HEK293T (cell line): ENCODE measurements at regions not wholly inside any gene's neighbourhood (a gene's known extent, or its start where the extent isn't known, plus 50 kb on each side); places are given as distances from the start of the nearest gene placed in this dataset.

Experiments used
- ARNT ChIP-seq: fragments of 450-650 bp; IDR thresholded peaks from 2 replicates; pipeline ENCODE4 v1.6.1; 2017; ENCODE audit warnings: mild to moderate bottlenecking
- BHLHE40 ChIP-seq: fragments of 450-650 bp; IDR thresholded peaks from 2 replicates; pipeline ENCODE4 v1.6.1; 2016; ENCODE audit warnings: mild to moderate bottlenecking, moderate library complexity, borderline replicate concordance
- ELF4 ChIP-seq: fragments of 450-650 bp; IDR thresholded peaks from 2 replicates; pipeline ENCODE4 v1.6.1; 2017; ENCODE audit warnings: antibody characterized with exemption
- FOXK2 ChIP-seq: fragments of 450-650 bp; IDR thresholded peaks from 2 replicates; pipeline ENCODE4 v1.6.1; 2016; ENCODE audit warnings: mild to moderate bottlenecking
- FOXM1 ChIP-seq: fragments of 450-650 bp; IDR thresholded peaks from 2 replicates; pipeline ENCODE4 v1.6.1; 2017; ENCODE audit warnings: mild to moderate bottlenecking, borderline replicate concordance
- HDGF ChIP-seq: fragments of 450-650 bp; IDR thresholded peaks from 2 replicates; pipeline ENCODE4 v1.6.1; 2017; ENCODE audit warnings: antibody characterized with exemption, borderline replicate concordance
- L3MBTL2 ChIP-seq: fragments of 450-650 bp; conservative IDR thresholded peaks from 2 replicates; pipeline ENCODE4 v1.6.1; 2016; ENCODE audit warnings: mild to moderate bottlenecking
- NFRKB ChIP-seq: fragments of 450-650 bp; IDR thresholded peaks from 2 replicates; pipeline ENCODE4 v1.6.1; 2016; ENCODE audit warnings: mild to moderate bottlenecking, moderate library complexity
- SP1 ChIP-seq: fragments of 450-650 bp; IDR thresholded peaks from 2 replicates; pipeline ENCODE4 v1.6.1; 2017
- SUZ12 ChIP-seq: fragments of 450-650 bp; IDR thresholded peaks from 2 replicates; pipeline ENCODE4 v1.6.1; 2016; ENCODE audit warnings: mild to moderate bottlenecking
- TARDBP ChIP-seq: fragments of 450-650 bp; IDR thresholded peaks from 2 replicates; pipeline ENCODE4 v1.6.1; 2016
- TF ChIP-seq, protein P1 (sequence below): fragments of 450-650 bp; IDR thresholded peaks from 2 replicates; pipeline ENCODE4 v1.6.1; 2016

DNA sequence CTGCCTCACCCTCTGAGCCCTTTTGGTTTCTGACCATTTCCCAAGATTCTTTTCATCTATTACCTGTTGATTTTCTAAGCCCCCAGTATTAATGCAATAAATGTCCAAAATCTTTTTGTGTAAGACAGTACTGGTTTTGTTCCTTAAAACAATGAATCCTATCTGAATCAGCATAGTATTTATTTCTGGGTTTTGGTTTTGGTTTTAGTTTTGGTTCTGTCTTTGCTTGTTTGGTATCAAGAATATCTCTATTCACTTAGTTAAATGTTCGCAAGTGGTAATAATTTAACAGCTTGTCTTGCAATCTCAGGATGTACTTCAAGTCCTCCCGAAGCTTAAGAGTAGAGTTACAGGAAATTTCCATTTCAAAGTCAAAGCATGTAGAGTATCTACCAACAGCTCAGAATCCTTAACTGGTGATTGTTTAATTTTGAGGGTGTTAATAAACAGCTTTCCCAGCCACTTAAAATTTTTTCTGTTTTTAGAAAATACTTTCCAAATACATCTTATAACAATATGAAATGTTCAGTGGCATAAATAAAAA, 67.7 kb upstream of the NEDD4L start:
- no peak for TF ChIP-seq TARDBP
- no peak for TF ChIP-seq SP1
- no peak for TF ChIP-seq L3MBTL2
- no peak for TF ChIP-seq BHLHE40
- TF ChIP-seq FOXM1: no peak
- no peak for TF ChIP-seq SUZ12
- TF ChIP-seq, protein P1, sequence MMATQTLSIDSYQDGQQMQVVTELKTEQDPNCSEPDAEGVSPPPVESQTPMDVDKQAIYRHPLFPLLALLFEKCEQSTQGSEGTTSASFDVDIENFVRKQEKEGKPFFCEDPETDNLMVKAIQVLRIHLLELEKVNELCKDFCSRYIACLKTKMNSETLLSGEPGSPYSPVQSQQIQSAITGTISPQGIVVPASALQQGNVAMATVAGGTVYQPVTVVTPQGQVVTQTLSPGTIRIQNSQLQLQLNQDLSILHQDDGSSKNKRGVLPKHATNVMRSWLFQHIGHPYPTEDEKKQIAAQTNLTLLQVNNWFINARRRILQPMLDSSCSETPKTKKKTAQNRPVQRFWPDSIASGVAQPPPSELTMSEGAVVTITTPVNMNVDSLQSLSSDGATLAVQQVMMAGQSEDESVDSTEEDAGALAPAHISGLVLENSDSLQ: no peak
- TF ChIP-seq FOXK2: no peak
- TF ChIP-seq ARNT: no peak
- TF ChIP-seq ELF4: no peak
- no peak for TF ChIP-seq HDGF
- TF ChIP-seq NFRKB: no peak
